IPS DF 6.9 (cell line): ENCODE measurements at regions not wholly inside any gene's neighbourhood (a gene's known extent, or its start where the extent isn't known, plus 50 kb on each side); places are given as distances from the start of the nearest gene placed in this dataset.

ENCODE experiments used
- DNase-seq: peaks from one replicate; pipeline ENCODE4 v3.0.0-alpha.2; 2013; ENCODE audit warnings: low read depth, low spot score
- H3K27ac ChIP-seq: one replicate; pipeline ENCODE4 v1.5.1; 2013; ENCODE audit warnings: low read length, control low read depth
- H3K27me3 ChIP-seq: 2 replicates; pipeline ENCODE4 v1.6.1; 2013; ENCODE audit warnings: mild to moderate bottlenecking, low read length; ENCODE audit not compliant: control insufficient read depth, insufficient read depth
- H3K36me3 ChIP-seq: 2 replicates; pipeline ENCODE4 v1.6.1; 2013; ENCODE audit warnings: low read length; ENCODE audit not compliant: control insufficient read depth, insufficient read depth
- H3K4me1 ChIP-seq: 2 replicates; pipeline ENCODE4 v1.6.1; 2013; ENCODE audit warnings: low read length; ENCODE audit not compliant: control insufficient read depth, insufficient read depth
- H3K4me3 ChIP-seq: 2 replicates; pipeline ENCODE4 v1.5.1; 2013; ENCODE audit warnings: mild to moderate bottlenecking, low read length
- H3K9me3 ChIP-seq: 2 replicates; pipeline ENCODE4 v1.6.1; 2013; ENCODE audit warnings: low read length, inconsistent platforms; ENCODE audit not compliant: control insufficient read depth, insufficient read depth
- WGBS: extraction: QIAGEN DNeasy Blood & Tissue Kit; methylation state at CpG from one replicate; pipeline ENCODE4 v1.1.7; 2013; ENCODE audit warnings: mixed read lengths, missing lambda C conversion rate; ENCODE audit not compliant: insufficient read length, insufficient coverage; 5-methylcytosine and 5-hydroxymethylcytosine counted together

GRCh38 chr1:229217716-229218115 lies 53.2 kb upstream of the RAB4A start:
- no peaks in the 10 kb centered on the region for H3K36me3 ChIP-seq
- H3K27ac ChIP-seq: no peak overlapping the region
- H3K27me3 ChIP-seq: no peaks in the 10 kb centered on the region
- DNase-seq: no peak
- no peaks in the 10 kb centered on the region for H3K9me3 ChIP-seq
- H3K4me1 ChIP-seq: peaks cover 2% of the 10 kb centered on the region; the same call in 1 of the 2 replicates
- WGBS: no CpG with 5 or more reads among the region's 8 CpGs
- no peak overlapping the region for H3K4me3 ChIP-seq

GRCh38 chr1:229218612-229219025 lies 52.3 kb upstream of the RAB4A start:
- no peak overlapping the region for H3K27ac ChIP-seq
- no peak for DNase-seq
- H3K27me3 ChIP-seq: no peaks in the 10 kb centered on the region
- no peaks in the 10 kb centered on the region for H3K36me3 ChIP-seq
- H3K4me1 ChIP-seq: peaks cover 2% of the 10 kb centered on the region; the same call in 1 of the 2 replicates
- no CpG with 5 or more reads among the region's 1 CpG for WGBS
- H3K9me3 ChIP-seq: no peaks in the 10 kb centered on the region
- H3K4me3 ChIP-seq: no peak overlapping the region

GRCh38 chr1:229220163-229220846 lies 50.6 kb upstream of the RAB4A start:
- Histone ChIP-seq H3K36me3 (no peaks in the 10 kb centered on the region), H3K4me3 (no peak overlapping the region), H3K4me1 (peaks cover 2% of the 10 kb centered on the region; the same call in 1 of the 2 replicates), H3K27ac (no peak overlapping the region), H3K27me3 (no peaks in the 10 kb centered on the region), H3K9me3 (no peaks in the 10 kb centered on the region)
- 100% methylated on average over 1 of the region's 1 CpG for WGBS
- DNase-seq: no peak

- Histone ChIP-seq H3K27ac (no peak overlapping the region), H3K4me3 (no peak overlapping the region), H3K9me3 (no peaks in the 10 kb centered on the region), H3K36me3 (no peaks in the 10 kb centered on the region), H3K27me3 (no peaks in the 10 kb centered on the region), H3K4me1 (peaks cover 2% of the 10 kb centered on the region; the same call in 1 of the 2 replicates)
- WGBS: no CpG with 5 or more reads among the region's 7 CpGs
- no peak for DNase-seq
These were observed 49.5 kb upstream of the RAB4A start for GRCh38 chr1:229221106-229222019.
